Hematopoietic multipotent progenitor cell treated with erythropoietin and hydrocortisone succinate and interleukin-3 and kit ligand, for 17 days (in vitro differentiated cells): ENCODE measurements at regions not wholly inside any gene's neighbourhood (a gene's known extent, or its start where the extent isn't known, plus 50 kb on each side); places are given as distances from the start of the nearest gene placed in this dataset.
"Not testable (repeated sequence)": the region's sequence is repeated elsewhere in the genome, so short reads cannot be mapped to it uniquely, and the experiment has no call there.

Experiments used
- DNase-seq: peaks from one replicate; pipeline ENCODE4 v3.0.0-alpha.2; 2015; ENCODE audit warnings: low spot score

GRCh38 chr3:16708285-16708684, 103.1 kb upstream of the DAZL start:
- DNase-seq = no peak

- not testable (repeated sequence) for DNase-seq
Measured at GRCh38 chr3:16711691-16712090, 106.5 kb upstream of the DAZL start.

- DNase-seq = no peak
Measured at GRCh38 chr3:16715281-16715680, 110.1 kb upstream of the DAZL start.

- no peak for DNase-seq
Measured at GRCh38 chr3:16719426-16719825, 114.2 kb upstream of the DAZL start.

GRCh38 chr3:16720367-16720940, 115.2 kb upstream of the DAZL start:
- DNase-seq = no peak

GRCh38 chr3:16721494-16721893, 116.3 kb upstream of the DAZL start:
- DNase-seq = no peak

GRCh38 chr3:16723978-16724377, 118.8 kb upstream of the DAZL start:
- DNase-seq = no peak

GRCh38 chr3:16724487-16724886, 119.3 kb upstream of the DAZL start:
- DNase-seq = no peak

- no peak for DNase-seq
Measured at GRCh38 chr3:16725972-16726371, 120.7 kb upstream of the DAZL start.

- DNase-seq = no peak
Measured at GRCh38 chr3:16728770-16729745, 123.8 kb upstream of the DAZL start.

GRCh38 chr3:16738451-16738850, 133.2 kb upstream of the DAZL start:
- no peak for DNase-seq

- DNase-seq = no peak
Measured at GRCh38 chr3:16739541-16740105, 134.4 kb upstream of the DAZL start.

GRCh38 chr3:16740515-16740914, 135.3 kb upstream of the DAZL start:
- DNase-seq = no peak

GRCh38 chr3:16741103-16741758, 136.0 kb upstream of the DAZL start:
- DNase-seq = no peak

- DNase-seq = no peak
Measured at GRCh38 chr3:16741890-16742289, 136.7 kb upstream of the DAZL start.

- no peak for DNase-seq
Measured at GRCh38 chr3:16743276-16743675, 138.1 kb upstream of the DAZL start.

- DNase-seq = no peak
Measured at GRCh38 chr3:16759227-16759903, 125.4 kb upstream of the PLCL2 start.

- DNase-seq = no peak
Measured at GRCh38 chr3:16761571-16761970, 123.2 kb upstream of the PLCL2 start.

- DNase-seq = no peak
Measured at GRCh38 chr3:16765661-16766060, 119.1 kb upstream of the PLCL2 start.

GRCh38 chr3:16767006-16767405, 117.7 kb upstream of the PLCL2 start:
- no peak for DNase-seq

- DNase-seq = no peak
Measured at GRCh38 chr3:16768014-16768413, 116.7 kb upstream of the PLCL2 start.

GRCh38 chr3:16768956-16769355, 115.8 kb upstream of the PLCL2 start:
- DNase-seq = no peak
